ENCODE measurements at regions not wholly inside any gene's neighbourhood (a gene's known extent, or its start where the extent isn't known, plus 50 kb on each side); places are given as distances from the start of the nearest gene placed in this dataset.

GRCh38 chr2:240344904-240345303 is 90.6 kb upstream of the GPC1 start:
- no peaks in the 10 kb centered on the region for H3K27me3 ChIP-seq (ENCODE audit: insufficient read depth in 3 of 3, low read length in 2 of 3)
- peaks cover 6% of the 10 kb centered on the region for H3K9me3 ChIP-seq
- no peak for ATAC-seq
- no peak for TF ChIP-seq CTCF (IDR thresholded peaks at IDR 0.05)
- DNase-seq: no peak
- 86 to 90% (median 87%) methylated on average over 4 of the region's 4 CpGs for WGBS, 3 donors
- peaks cover 9% of the 10 kb centered on the region for H3K4me1 ChIP-seq
- no peak overlapping the region for H3K27ac ChIP-seq
- H3K36me3 ChIP-seq (ENCODE audit: insufficient read depth in 1 of 2, low read depth in 1 of 2): no peaks in the 10 kb centered on the region
- no peak overlapping the region for H3K4me3 ChIP-seq
- intact Hi-C loops (cut with DNase I): loop anchor here in 1 of 2 donors (2.0 kb wide), 1 partner anchor 112 kb away; no protein-coding TSS in a partner anchor

DNA sequence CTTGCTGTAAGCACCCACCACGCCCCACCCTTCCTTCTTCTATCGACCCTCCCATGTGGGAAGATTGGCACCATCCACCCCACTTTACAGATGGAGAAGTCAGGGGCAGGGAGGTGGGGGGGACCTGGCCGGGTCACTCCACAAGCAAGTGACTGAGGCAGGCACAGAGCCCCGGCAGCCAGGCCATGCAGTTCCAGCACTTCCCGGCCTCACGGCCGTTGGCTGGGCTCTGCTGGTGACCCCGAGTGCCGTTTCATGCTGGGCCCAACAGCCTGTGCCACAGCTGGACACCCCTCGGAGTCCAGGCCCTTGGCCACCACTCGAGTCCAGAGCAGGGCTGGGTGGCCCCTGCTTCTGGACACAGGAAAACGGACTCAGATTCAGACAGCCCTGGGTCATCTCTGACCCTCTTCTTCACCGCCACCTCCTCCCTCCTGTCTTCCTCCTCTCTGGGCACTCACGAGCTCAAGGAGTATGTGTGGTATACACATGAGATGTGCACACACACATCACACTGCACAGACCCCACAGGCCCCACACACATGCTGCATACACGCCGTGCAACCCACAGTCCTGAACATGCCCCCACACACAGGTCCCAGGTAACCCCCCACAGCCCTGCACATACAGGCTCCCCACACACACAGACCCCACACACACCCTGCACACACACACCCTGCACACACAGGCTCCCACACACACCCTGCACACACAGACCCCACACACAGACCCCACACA is 89.3 kb upstream of the GPC1 start:
- Histone ChIP-seq H3K27me3 (ENCODE audit: insufficient read depth in 3 of 3, low read length in 2 of 3) (no peaks in the 10 kb centered on the region), H3K9me3 (peaks cover 6% of the 10 kb centered on the region), H3K4me3 (no peak overlapping the region), H3K4me1 (peaks cover 9% of the 10 kb centered on the region), H3K27ac (no peak overlapping the region), H3K36me3 (ENCODE audit: insufficient read depth in 1 of 2, low read depth in 1 of 2) (no peaks in the 10 kb centered on the region)
- WGBS, 3 donors: 93 to 95% (median 94%) methylated on average over 16 of the region's 16 CpGs
- TF ChIP-seq CTCF (IDR thresholded peaks at IDR 0.05): no peak
- ATAC-seq: no peak
- intact Hi-C loops (cut with DNase I): no loop called here
- DNase-seq: no peak

DNA sequence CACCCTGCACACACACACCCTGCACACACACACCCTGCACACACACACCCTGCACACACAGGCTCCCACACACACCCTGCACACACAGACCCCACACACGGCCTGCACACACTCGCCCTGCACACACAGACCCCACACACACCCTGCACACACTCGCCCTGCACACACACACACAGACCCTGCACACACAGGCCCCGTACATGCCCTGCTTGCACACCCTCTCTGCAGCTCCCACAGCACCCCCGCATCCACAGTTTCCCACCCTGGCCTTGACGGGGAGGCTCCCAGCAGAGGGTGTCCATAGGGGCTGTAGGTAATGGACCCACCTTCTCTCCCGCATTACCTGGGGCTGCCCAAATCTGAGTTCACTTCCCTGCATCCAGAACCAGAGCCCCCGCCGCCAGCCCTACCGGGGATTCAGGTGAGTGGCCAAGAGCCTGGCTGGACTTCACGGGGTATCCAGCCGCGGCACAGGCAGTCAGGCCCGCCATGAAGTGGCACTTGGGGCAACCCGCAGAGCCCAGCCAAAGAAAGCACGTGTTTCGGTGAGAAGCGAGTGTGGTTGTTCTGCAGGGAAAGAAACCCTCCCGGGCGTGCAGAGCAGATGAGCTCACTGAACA is 88.6 kb upstream of the GPC1 start:
- no peak for DNase-seq
- intact Hi-C loops (cut with DNase I): no loop called here
- TF ChIP-seq CTCF (IDR thresholded peaks at IDR 0.05): no peak
- WGBS, 3 donors: 90 to 93% (median 91%) methylated on average over 18 to 20 of the region's 20 CpGs
- no peaks in the 10 kb centered on the region for H3K27me3 ChIP-seq (ENCODE audit: insufficient read depth in 3 of 3, low read length in 2 of 3)
- no peak for ATAC-seq
- H3K4me1 ChIP-seq: peaks cover 9% of the 10 kb centered on the region
- no peak overlapping the region for H3K27ac ChIP-seq
- H3K4me3 ChIP-seq: no peak overlapping the region
- peaks cover 6% of the 10 kb centered on the region for H3K9me3 ChIP-seq
- H3K36me3 ChIP-seq (ENCODE audit: insufficient read depth in 1 of 2, low read depth in 1 of 2): no peaks in the 10 kb centered on the region

DNA sequence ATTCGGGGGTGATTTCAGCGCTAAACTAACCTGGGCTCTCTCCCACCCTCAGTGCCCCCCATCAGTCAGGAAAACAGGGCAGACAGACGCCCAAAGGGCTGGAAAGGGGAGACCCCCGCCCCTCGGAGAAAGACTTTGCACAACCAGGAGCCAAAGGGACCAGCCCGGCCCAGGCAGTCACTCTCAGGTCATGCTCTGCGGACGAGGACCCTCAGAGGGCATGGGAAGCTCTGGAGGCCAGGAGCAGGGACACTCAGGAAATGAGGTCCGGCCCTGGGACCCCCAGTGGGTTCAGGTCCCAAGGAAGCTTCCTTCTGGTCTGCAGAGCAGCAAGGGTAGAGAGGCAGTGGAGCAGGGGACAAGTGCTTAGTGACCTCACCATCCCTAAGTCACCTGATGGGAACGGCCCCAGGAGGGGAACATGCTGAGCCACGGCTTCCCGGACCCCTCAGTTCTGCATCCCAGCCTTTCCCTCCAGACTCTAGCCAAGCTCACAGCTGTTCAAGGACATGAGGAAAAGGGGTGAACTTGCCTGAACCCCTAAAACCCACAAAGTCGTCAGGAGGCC is 88.0 kb upstream of the GPC1 start:
- Histone ChIP-seq H3K27me3 (ENCODE audit: insufficient read depth in 3 of 3, low read length in 2 of 3) (no peaks in the 10 kb centered on the region), H3K36me3 (ENCODE audit: insufficient read depth in 1 of 2, low read depth in 1 of 2) (no peaks in the 10 kb centered on the region), H3K9me3 (peaks cover 6% of the 10 kb centered on the region), H3K4me3 (no peak overlapping the region), H3K27ac (no peak overlapping the region), H3K4me1 (peaks cover 9% of the 10 kb centered on the region)
- DNase-seq (no peak), ATAC-seq (no peak)
- 88 to 91% (median 89%) methylated on average over 13 of the region's 13 CpGs for WGBS, 3 donors
- TF ChIP-seq CTCF (IDR thresholded peaks at IDR 0.05): no peak
- intact Hi-C loops (cut with DNase I): no loop called here
